SK-N-SH treated with all-trans-retinoic acid at 6 μM for 48 hours (cell line): ENCODE measurements at regions not wholly inside any gene's neighbourhood (a gene's known extent, or its start where the extent isn't known, plus 50 kb on each side); places are given as distances from the start of the nearest gene placed in this dataset.

Source experiments
- ATAC-seq: fragments of 200-7000 bp; cut with Tn5 transposase; 3 replicates; pipeline ENCODE4 v1.9.1; 2020; ENCODE audit warnings: mild to moderate bottlenecking, moderate library complexity
- ARNTL ChIP-seq: fragments of 450-650 bp; formaldehyde crosslinking; IDR thresholded peaks from 2 replicates; pipeline ENCODE4 v1.5.0; 2020; ENCODE audit warnings: low read depth, mild to moderate bottlenecking, moderate library complexity, borderline replicate concordance
- BACH2 ChIP-seq: fragments of 250-450 bp; sonication (Bioruptor Pico); IDR thresholded peaks from 2 replicates; pipeline ENCODE4 v1.9.0; 2021; ENCODE audit warnings: mild to moderate bottlenecking, borderline replicate concordance
- CREB5 ChIP-seq: fragments of 250-450 bp; sonication (Bioruptor Pico); IDR thresholded peaks from 2 replicates; pipeline ENCODE4 v1.5.1; 2020; ENCODE audit warnings: low read depth, mild to moderate bottlenecking, moderate library complexity
- CSDC2 ChIP-seq: fragments of 250-450 bp; sonication (Bioruptor Pico); IDR thresholded peaks from 2 replicates; pipeline ENCODE4 v1.5.0; 2020; ENCODE audit warnings: mild to moderate bottlenecking, moderate library complexity
- ESRRG ChIP-seq: fragments of 250-450 bp; sonication (Bioruptor Pico); IDR thresholded peaks from 2 replicates; pipeline ENCODE4 v1.6.1; 2021; ENCODE audit warnings: mild to moderate bottlenecking
- GLIS3 ChIP-seq: fragments of 250-450 bp; sonication (Bioruptor Pico); IDR thresholded peaks from 2 replicates; pipeline ENCODE4 v1.5.0; 2020; ENCODE audit warnings: mild to moderate bottlenecking, moderate library complexity
- OSR1 ChIP-seq: fragments of 250-450 bp; sonication (Bioruptor Pico); IDR thresholded peaks from 2 replicates; pipeline ENCODE4 v1.8.0; 2022; ENCODE audit warnings: moderate library complexity, mild to moderate bottlenecking, inconsistent platforms
- PPARA ChIP-seq: fragments of 250-450 bp; sonication (Bioruptor Pico); IDR thresholded peaks from 2 replicates; pipeline ENCODE4 v1.5.0; 2020; ENCODE audit warnings: mild to moderate bottlenecking, borderline replicate concordance
- RARB ChIP-seq: fragments of 250-450 bp; sonication (Bioruptor Pico); IDR thresholded peaks from 2 replicates; pipeline ENCODE4 v1.8.0; 2021; ENCODE audit warnings: mild to moderate bottlenecking, moderate library complexity
- SNAI2 ChIP-seq: fragments of 250-450 bp; sonication (Bioruptor Pico); IDR thresholded peaks from 2 replicates; pipeline ENCODE4 v1.5.0; 2020; ENCODE audit warnings: mild to moderate bottlenecking, moderate library complexity
- TCF4 ChIP-seq: fragments of 250-450 bp; sonication (Bioruptor Pico); IDR thresholded peaks from 2 replicates; pipeline ENCODE4 v1.8.0; 2021; ENCODE audit warnings: mild to moderate bottlenecking, moderate library complexity, borderline replicate concordance
- TOX ChIP-seq: fragments of 250-450 bp; sonication (Bioruptor Pico); IDR thresholded peaks from 2 replicates; pipeline ENCODE4 v1.8.0; 2021; ENCODE audit warnings: mild to moderate bottlenecking, moderate library complexity, borderline replicate concordance
- ZC3H10 ChIP-seq: fragments of 250-450 bp; sonication (Bioruptor Pico); IDR thresholded peaks from 2 replicates; pipeline ENCODE4 v1.5.1; 2021; ENCODE audit warnings: mild to moderate bottlenecking, moderate library complexity
- ZFP3 ChIP-seq: fragments of 250-450 bp; sonication (Bioruptor Pico); IDR thresholded peaks from 2 replicates; pipeline ENCODE4 v1.5.0; 2020; ENCODE audit warnings: mild to moderate bottlenecking, moderate library complexity
- ZFP30 ChIP-seq: fragments of 450-650 bp; formaldehyde crosslinking; IDR thresholded peaks from 2 replicates; pipeline ENCODE4 v1.5.0; 2022; ENCODE audit warnings: mild to moderate bottlenecking, moderate library complexity
- ZNF565 ChIP-seq: fragments of 450-650 bp; formaldehyde crosslinking; conservative IDR thresholded peaks from 2 replicates; pipeline ENCODE4 v1.5.0; 2020; ENCODE audit warnings: low read depth, mild to moderate bottlenecking, moderate library complexity
- ZNF70 ChIP-seq: fragments of 450-650 bp; formaldehyde crosslinking; IDR thresholded peaks from 2 replicates; pipeline ENCODE4 v1.5.0; 2020; ENCODE audit warnings: mild to moderate bottlenecking, moderate library complexity
- ZNF8 ChIP-seq: fragments of 450-650 bp; formaldehyde crosslinking; IDR thresholded peaks from 2 replicates; pipeline ENCODE4 v1.5.0; 2020; ENCODE audit warnings: mild to moderate bottlenecking, moderate library complexity
- TF ChIP-seq, protein P1 (sequence below): fragments of 250-450 bp; sonication (Bioruptor Pico); IDR thresholded peaks from 2 replicates; pipeline ENCODE4 v1.5.1; 2021; ENCODE audit warnings: mild to moderate bottlenecking, moderate library complexity
- TF ChIP-seq, protein P2 (sequence below): fragments of 250-450 bp; sonication (Bioruptor Pico); IDR thresholded peaks from 2 replicates; pipeline ENCODE4 v1.8.0; 2020; ENCODE audit warnings: mild to moderate bottlenecking, moderate library complexity, borderline replicate concordance
- TF ChIP-seq, protein P3 (sequence below): fragments of 250-450 bp; sonication (Bioruptor Pico); IDR thresholded peaks from 2 replicates; pipeline ENCODE4 v1.8.0; 2021; ENCODE audit warnings: low read depth, mild to moderate bottlenecking, moderate library complexity, borderline replicate concordance
- TF ChIP-seq, protein P4 (sequence below): fragments of 250-450 bp; sonication (Bioruptor Pico); IDR thresholded peaks from 2 replicates; pipeline ENCODE4 v1.5.0; 2020; ENCODE audit warnings: mild to moderate bottlenecking, moderate library complexity

DNA sequence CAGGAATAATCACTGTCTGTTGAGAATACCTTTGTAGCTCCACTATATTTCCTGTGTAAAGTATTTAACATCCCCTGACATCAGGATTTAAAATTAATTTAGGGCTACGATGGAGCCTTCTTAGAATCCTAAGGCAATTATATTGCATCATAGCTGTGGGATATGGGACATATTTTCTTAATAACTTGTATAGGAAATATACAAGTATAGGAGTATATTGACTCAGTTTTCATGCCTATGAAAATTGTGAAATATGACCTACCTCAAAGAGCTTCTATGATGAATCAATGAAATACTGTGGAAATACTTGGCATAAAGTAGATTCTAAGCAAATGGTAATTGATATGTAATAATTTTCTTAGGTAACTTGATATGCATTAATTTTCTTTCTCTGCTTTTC lies 221.0 kb upstream of the KLF4 start:
- no peak for TF ChIP-seq PPARA (CRISPR knock-in tag)
- no peak for TF ChIP-seq ESRRG (CRISPR knock-in tag)
- TF ChIP-seq ZFP30: no peak
- no peak for TF ChIP-seq ZC3H10
- TF ChIP-seq TCF4: no peak
- TF ChIP-seq, protein P1, sequence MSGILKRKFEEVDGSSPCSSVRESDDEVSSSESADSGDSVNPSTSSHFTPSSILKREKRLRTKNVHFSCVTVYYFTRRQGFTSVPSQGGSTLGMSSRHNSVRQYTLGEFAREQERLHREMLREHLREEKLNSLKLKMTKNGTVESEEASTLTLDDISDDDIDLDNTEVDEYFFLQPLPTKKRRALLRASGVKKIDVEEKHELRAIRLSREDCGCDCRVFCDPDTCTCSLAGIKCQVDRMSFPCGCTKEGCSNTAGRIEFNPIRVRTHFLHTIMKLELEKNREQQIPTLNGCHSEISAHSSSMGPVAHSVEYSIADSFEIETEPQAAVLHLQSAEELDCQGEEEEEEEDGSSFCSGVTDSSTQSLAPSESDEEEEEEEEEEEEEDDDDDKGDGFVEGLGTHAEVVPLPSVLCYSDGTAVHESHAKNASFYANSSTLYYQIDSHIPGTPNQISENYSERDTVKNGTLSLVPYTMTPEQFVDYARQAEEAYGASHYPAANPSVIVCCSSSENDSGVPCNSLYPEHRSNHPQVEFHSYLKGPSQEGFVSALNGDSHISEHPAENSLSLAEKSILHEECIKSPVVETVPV (CRISPR knock-in tag): no peak
- TF ChIP-seq ZNF8 (CRISPR knock-in tag): no peak
- TF ChIP-seq ARNTL (CRISPR knock-in tag): no peak
- no peak for TF ChIP-seq ZNF70 (CRISPR knock-in tag)
- no peak for TF ChIP-seq SNAI2
- TF ChIP-seq, protein P2, sequence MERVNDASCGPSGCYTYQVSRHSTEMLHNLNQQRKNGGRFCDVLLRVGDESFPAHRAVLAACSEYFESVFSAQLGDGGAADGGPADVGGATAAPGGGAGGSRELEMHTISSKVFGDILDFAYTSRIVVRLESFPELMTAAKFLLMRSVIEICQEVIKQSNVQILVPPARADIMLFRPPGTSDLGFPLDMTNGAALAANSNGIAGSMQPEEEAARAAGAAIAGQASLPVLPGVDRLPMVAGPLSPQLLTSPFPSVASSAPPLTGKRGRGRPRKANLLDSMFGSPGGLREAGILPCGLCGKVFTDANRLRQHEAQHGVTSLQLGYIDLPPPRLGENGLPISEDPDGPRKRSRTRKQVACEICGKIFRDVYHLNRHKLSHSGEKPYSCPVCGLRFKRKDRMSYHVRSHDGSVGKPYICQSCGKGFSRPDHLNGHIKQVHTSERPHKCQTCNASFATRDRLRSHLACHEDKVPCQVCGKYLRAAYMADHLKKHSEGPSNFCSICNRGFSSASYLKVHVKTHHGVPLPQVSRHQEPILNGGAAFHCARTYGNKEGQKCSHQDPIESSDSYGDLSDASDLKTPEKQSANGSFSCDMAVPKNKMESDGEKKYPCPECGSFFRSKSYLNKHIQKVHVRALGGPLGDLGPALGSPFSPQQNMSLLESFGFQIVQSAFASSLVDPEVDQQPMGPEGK: no peak
- TF ChIP-seq BACH2: no peak
- no peak for TF ChIP-seq GLIS3 (CRISPR knock-in tag)
- TF ChIP-seq, protein P3, sequence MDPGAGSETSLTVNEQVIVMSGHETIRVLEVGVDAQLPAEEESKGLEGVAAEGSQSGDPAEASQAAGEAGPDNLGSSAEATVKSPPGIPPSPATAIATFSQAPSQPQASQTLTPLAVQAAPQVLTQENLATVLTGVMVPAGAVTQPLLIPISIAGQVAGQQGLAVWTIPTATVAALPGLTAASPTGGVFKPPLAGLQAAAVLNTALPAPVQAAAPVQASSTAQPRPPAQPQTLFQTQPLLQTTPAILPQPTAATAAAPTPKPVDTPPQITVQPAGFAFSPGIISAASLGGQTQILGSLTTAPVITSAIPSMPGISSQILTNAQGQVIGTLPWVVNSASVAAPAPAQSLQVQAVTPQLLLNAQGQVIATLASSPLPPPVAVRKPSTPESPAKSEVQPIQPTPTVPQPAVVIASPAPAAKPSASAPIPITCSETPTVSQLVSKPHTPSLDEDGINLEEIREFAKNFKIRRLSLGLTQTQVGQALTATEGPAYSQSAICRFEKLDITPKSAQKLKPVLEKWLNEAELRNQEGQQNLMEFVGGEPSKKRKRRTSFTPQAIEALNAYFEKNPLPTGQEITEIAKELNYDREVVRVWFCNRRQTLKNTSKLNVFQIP (CRISPR knock-in tag): no peak
- no peak for TF ChIP-seq CREB5
- no peak for TF ChIP-seq TOX (CRISPR knock-in tag)
- TF ChIP-seq OSR1 (CRISPR knock-in tag): no peak
- no peak for TF ChIP-seq RARB (CRISPR knock-in tag)
- TF ChIP-seq ZNF565 (CRISPR knock-in tag): no peak
- no peak for ATAC-seq

DNA sequence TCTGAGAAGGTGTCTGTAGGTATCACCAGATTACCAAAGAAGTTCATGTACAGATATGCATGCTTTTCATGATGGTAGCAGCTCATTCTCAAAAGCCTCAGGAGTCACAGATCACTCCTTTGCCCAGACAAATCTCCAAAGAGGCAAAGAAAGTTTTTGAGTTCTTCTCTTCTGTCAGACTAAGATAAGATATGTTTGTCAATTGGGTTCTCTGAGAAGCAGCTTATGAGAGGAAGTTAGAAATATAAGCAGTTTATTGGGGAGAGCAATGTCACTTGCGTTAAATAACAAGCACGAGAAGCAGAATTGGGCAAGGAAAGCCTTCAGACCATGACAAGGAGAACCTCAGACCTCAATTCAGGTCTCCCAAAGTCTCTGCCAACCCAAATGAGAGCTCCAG lies 219.2 kb upstream of the KLF4 start:
- no peak for ATAC-seq
- TF ChIP-seq CSDC2 (CRISPR knock-in tag) (no peak), ZFP3 (CRISPR knock-in tag) (no peak), TCF4 (no peak), ZFP30 (no peak), BACH2 (no peak), ZNF565 (CRISPR knock-in tag) (no peak), RARB (CRISPR knock-in tag) (no peak), SNAI2 (no peak), ARNTL (CRISPR knock-in tag) (no peak)
- TF ChIP-seq, protein P3 (CRISPR knock-in tag): no peak
- TF ChIP-seq, protein P2: no peak
- TF ChIP-seq, protein P4, sequence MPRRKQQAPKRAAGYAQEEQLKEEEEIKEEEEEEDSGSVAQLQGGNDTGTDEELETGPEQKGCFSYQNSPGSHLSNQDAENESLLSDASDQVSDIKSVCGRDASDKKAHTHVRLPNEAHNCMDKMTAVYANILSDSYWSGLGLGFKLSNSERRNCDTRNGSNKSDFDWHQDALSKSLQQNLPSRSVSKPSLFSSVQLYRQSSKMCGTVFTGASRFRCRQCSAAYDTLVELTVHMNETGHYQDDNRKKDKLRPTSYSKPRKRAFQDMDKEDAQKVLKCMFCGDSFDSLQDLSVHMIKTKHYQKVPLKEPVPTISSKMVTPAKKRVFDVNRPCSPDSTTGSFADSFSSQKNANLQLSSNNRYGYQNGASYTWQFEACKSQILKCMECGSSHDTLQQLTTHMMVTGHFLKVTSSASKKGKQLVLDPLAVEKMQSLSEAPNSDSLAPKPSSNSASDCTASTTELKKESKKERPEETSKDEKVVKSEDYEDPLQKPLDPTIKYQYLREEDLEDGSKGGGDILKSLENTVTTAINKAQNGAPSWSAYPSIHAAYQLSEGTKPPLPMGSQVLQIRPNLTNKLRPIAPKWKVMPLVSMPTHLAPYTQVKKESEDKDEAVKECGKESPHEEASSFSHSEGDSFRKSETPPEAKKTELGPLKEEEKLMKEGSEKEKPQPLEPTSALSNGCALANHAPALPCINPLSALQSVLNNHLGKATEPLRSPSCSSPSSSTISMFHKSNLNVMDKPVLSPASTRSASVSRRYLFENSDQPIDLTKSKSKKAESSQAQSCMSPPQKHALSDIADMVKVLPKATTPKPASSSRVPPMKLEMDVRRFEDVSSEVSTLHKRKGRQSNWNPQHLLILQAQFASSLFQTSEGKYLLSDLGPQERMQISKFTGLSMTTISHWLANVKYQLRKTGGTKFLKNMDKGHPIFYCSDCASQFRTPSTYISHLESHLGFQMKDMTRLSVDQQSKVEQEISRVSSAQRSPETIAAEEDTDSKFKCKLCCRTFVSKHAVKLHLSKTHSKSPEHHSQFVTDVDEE (CRISPR knock-in tag): no peak
- TF ChIP-seq, protein P1 (CRISPR knock-in tag): no peak
